ENCODE measurements at regions not wholly inside any gene's neighbourhood (a gene's known extent, or its start where the extent isn't known, plus 50 kb on each side); places are given as distances from the start of the nearest gene placed in this dataset.

DNA sequence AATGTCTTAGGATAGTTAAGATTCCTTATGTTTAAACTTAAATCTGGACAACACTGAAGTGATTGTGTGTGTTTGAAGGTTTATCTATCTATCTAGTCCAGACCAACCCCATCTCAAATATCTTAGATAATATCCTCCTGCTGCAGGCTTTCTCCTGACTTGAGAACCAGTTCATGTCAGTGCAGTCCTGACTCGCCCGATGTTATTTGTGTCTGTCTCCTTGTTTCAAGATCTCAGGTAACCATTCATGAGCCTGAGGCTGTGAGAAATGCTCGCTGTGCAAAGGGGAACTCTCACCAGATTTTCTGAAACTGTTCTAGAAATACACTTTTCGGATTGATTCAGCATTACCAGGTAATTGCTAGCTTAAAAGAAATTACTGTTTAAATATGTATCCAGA is 356.2 kb downstream of the SNAPC1 start:
- H3K9me3 Mint-ChIP-seq = no peaks in the 10 kb centered on the region
- H3K27me3 Mint-ChIP-seq = peaks cover 52% of the 10 kb centered on the region
- peaks cover 5% of the 10 kb centered on the region for H3K4me1 Mint-ChIP-seq (ENCODE audit: low read depth)
- H3K27ac Mint-ChIP-seq = no peak overlapping the region
- no peak for DNase-seq
- H3K4me3 Mint-ChIP-seq = no peak overlapping the region
- ChIA-PET POLR2A (no interaction called here), CTCF (interaction anchor here (5.0 kb wide), 1 partner anchor 8 kb away, joined by 39 read pairs; no protein-coding TSS in a partner anchor)
- H3K36me3 Mint-ChIP-seq = no peaks in the 10 kb centered on the region
- intact Hi-C loops (cut with micrococcal nuclease) = loop anchor here (5.0 kb wide), 1 partner anchor 586 kb away; no protein-coding TSS in a partner anchor

DNA sequence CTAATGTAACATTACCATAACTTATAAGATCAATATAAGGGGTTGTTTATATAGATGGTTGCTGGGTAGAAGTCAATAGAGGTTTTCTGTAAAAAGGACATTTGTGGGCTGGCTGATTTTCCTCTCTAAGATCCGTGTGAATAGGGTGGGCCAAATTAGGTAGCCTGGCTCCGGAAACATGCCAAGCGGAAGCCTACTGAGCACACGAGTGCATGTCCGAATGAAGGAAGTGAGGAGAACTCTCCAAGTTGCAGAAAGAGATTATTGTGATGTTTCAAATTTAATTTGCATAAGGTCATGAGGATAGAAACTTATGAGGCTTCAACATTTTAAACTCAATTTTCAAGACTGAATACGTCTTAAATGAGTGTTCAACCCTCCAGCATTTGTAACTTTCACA is 356.7 kb downstream of the SNAPC1 start:
- peaks cover 5% of the 10 kb centered on the region for H3K4me1 Mint-ChIP-seq (ENCODE audit: low read depth)
- intact Hi-C loops (cut with micrococcal nuclease) = loop anchor here (5.0 kb wide), 1 partner anchor 587 kb away; no protein-coding TSS in a partner anchor
- no peaks in the 10 kb centered on the region for H3K36me3 Mint-ChIP-seq
- H3K27ac Mint-ChIP-seq = no peak overlapping the region
- ChIA-PET CTCF (interaction anchor here (5.0 kb wide), 1 partner anchor 8 kb away, joined by 39 read pairs; no protein-coding TSS in a partner anchor), POLR2A (no interaction called here)
- H3K9me3 Mint-ChIP-seq = no peaks in the 10 kb centered on the region
- peaks cover 50% of the 10 kb centered on the region for H3K27me3 Mint-ChIP-seq
- no peak for DNase-seq
- no peak overlapping the region for H3K4me3 Mint-ChIP-seq

DNA sequence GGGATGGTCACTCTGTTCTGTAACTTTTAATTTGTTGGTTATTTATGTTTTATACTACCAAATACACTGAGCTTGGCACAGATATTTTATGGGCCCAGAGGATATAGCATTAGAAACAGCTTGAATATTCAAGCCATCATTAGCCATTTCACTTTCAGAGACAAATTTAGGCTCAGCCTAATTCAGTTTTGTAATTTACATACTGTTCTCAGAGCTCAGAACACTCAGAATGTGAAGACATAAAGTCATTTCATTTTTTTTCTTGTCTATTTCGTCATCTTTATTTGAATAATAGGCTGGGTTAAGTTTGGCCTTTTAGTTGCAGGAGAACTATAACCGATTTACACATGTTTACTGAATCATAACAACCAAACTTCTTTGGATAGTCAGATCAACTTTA is 361.7 kb downstream of the SNAPC1 start:
- no peak overlapping the region for H3K4me3 Mint-ChIP-seq
- CTCF ChIA-PET = interaction anchor here (0.8 to 6.8 kb wide), 4 partner anchors 9 to 788 kb away, joined by 3 to 75 read pairs (median 37); no protein-coding TSS in a partner anchor
- peaks cover 27% of the 10 kb centered on the region for H3K27me3 Mint-ChIP-seq
- no peaks in the 10 kb centered on the region for H3K9me3 Mint-ChIP-seq
- intact Hi-C loops (cut with micrococcal nuclease) = no loop called here
- no peaks in the 10 kb centered on the region for H3K4me1 Mint-ChIP-seq (ENCODE audit: low read depth)
- no peak for DNase-seq
- H3K36me3 Mint-ChIP-seq = no peaks in the 10 kb centered on the region
- no peak overlapping the region for H3K27ac Mint-ChIP-seq
- POLR2A ChIA-PET = no interaction called here

DNA sequence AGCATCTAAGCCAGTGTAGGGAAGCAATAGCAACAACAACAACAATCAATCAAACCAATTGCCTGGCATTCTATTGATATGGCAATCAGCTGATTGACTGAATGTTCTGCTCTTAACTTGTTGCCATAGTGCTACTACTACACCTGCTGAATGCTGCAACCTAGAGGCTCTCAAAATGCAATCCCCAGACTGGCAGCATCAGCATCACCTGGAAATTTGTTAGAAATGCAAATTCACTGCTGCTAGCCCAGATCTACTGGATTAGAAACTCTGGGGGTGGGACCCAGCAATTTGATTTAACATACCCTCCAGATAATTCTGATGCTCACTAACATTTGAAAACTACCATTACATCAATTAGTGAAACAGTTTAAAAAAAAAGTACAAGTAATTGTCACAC is 363.6 kb downstream of the SNAPC1 start:
- H3K4me3 Mint-ChIP-seq = no peak overlapping the region
- H3K9me3 Mint-ChIP-seq = no peaks in the 10 kb centered on the region
- ChIA-PET CTCF (interaction anchor here (0.9 to 6.8 kb wide), 21 partner anchors 9 to 1151 kb away, joined by 3 to 75 read pairs (median 4); no protein-coding TSS in a partner anchor), POLR2A (no interaction called here)
- no peaks in the 10 kb centered on the region for H3K4me1 Mint-ChIP-seq (ENCODE audit: low read depth)
- no peaks in the 10 kb centered on the region for H3K36me3 Mint-ChIP-seq
- H3K27ac Mint-ChIP-seq = no peak overlapping the region
- DNase-seq = no peak
- intact Hi-C loops (cut with micrococcal nuclease) = loop anchor here (5.0 kb wide), 1 partner anchor 663 kb away; no protein-coding TSS in a partner anchor
- H3K27me3 Mint-ChIP-seq = peaks cover 23% of the 10 kb centered on the region

DNA sequence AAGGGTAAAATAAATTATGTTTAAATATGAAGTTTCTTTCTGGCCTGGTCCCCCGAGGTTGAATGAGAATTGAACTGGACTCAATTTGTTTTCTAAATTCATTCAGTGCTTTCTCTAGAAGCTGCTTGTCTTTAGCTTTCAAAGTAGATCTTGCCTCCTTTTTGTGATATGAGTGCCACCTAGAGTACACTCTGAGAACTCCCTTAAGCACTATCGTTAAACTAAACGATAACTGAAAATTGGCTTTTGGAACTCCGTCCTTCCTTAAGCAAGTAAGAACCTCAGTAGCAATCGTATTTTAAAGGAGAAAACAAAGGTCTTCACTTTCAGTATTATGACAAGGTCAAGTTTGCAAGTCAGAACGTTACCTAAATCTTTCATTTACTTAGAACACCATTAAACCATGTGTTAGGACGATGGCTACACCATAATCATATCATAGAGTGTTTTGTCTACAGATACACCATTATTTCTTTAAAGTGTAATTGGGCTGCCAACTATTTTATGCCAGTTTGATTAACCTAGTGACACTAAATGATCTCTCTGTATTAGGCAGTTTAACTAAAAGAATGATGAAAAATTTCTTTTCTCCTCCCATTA is 364.8 kb downstream of the SNAPC1 start:
- H3K36me3 Mint-ChIP-seq = no peaks in the 10 kb centered on the region
- CTCF ChIA-PET = interaction anchor here (0.6 to 6.8 kb wide), 37 partner anchors 10 to 1503 kb away, joined by 3 to 75 read pairs (median 4); no protein-coding TSS in a partner anchor
- H3K9me3 Mint-ChIP-seq = no peaks in the 10 kb centered on the region
- POLR2A ChIA-PET = no interaction called here
- H3K4me3 Mint-ChIP-seq = no peak overlapping the region
- peaks cover 20% of the 10 kb centered on the region for H3K27me3 Mint-ChIP-seq
- H3K4me1 Mint-ChIP-seq (ENCODE audit: low read depth) = no peaks in the 10 kb centered on the region
- no peak overlapping the region for H3K27ac Mint-ChIP-seq
- intact Hi-C loops (cut with micrococcal nuclease) = loop anchor here (1.0 to 5.0 kb wide), 4 partner anchors 202 to 858 kb away; no protein-coding TSS in a partner anchor
- DNase-seq = no peak

DNA sequence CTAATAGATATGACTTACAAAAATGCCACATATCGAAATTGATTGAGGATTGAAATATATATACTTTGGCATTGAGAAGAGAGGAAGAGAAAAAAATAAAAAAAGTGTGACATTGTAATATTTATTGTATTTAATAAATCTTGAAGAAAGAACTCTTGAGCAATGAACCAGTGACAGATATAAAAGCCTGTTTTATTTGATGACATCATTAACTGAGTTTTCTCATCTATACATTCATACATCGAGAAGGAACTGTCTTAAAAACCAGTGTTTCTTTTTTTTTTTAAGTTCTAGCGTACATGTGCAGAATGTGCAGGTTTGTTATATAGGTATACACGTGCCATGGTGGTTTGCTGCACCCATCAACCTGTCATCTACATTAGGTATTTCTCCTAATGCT is 368.2 kb downstream of the SNAPC1 start:
- ChIA-PET CTCF (no interaction called here), POLR2A (no interaction called here)
- intact Hi-C loops (cut with micrococcal nuclease) = no loop called here
- peaks cover 25% of the 10 kb centered on the region for H3K27me3 Mint-ChIP-seq
- DNase-seq = no peak
- no peaks in the 10 kb centered on the region for H3K4me1 Mint-ChIP-seq (ENCODE audit: low read depth)
- H3K36me3 Mint-ChIP-seq = no peaks in the 10 kb centered on the region
- no peak overlapping the region for H3K27ac Mint-ChIP-seq
- H3K9me3 Mint-ChIP-seq = no peaks in the 10 kb centered on the region
- no peak overlapping the region for H3K4me3 Mint-ChIP-seq

DNA sequence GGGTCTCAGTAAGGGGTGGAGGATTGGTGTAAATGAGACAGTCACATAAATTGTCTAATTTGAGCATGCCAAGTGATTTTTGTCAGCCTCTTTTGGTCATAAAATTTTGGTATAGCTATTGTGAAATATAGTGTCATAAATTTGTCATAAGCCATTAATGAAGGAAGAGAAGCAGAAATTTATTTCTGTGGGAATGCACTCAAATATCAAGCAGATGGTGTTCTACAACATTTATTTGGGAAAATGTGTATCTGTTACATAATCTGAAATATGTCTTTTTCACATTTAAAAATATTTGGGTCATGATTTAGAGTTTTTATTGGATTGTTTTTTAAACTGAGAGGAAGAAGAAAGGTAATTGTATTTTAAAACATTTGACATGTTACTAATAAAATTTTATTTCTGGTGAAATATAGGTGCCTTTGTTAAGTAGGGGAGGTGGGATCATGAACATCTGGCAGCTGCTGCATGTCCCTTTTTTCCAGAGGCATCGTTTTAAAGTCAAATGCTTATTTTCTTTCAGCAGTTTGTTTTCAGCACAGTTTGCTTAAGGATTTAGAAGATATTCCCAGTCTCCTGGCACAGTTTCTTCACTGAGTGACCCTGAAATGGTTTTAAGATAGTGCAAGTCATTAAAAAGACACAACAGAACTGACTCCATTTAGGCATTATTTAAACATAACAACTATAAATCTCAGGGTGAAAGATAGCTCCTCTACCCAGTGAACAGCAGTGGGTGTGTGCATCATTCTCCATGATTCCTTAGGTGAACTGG is 371.7 kb downstream of the SNAPC1 start:
- H3K27ac Mint-ChIP-seq = no peak overlapping the region
- H3K9me3 Mint-ChIP-seq = no peaks in the 10 kb centered on the region
- no peaks in the 10 kb centered on the region for H3K36me3 Mint-ChIP-seq
- H3K27me3 Mint-ChIP-seq = peaks cover 28% of the 10 kb centered on the region
- CTCF ChIA-PET = interaction anchor here (0.9 kb wide), 1 partner anchor 10 kb away, joined by 4 read pairs; no protein-coding TSS in a partner anchor
- POLR2A ChIA-PET = no interaction called here
- no peak for DNase-seq
- intact Hi-C loops (cut with micrococcal nuclease) = no loop called here
- no peaks in the 10 kb centered on the region for H3K4me1 Mint-ChIP-seq (ENCODE audit: low read depth)
- no peak overlapping the region for H3K4me3 Mint-ChIP-seq

DNA sequence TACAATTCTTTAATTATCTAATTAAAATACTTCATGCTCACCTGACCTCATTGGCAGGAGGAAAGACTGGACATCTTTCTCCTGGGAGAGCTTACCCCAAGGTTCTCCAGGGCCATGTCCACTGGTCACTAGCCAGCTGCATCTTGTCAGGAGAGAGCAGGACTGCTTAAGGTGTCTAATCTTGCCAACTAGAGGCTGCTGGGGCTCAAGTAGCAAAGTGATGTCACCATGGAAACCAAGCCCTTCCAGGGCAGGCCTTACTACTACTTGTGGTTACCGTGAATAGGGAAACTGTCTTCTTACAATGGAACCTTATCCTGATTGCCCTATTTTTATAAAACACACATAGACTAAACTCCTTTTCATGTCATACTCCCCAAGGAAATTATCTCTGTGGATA is 376.4 kb downstream of the SNAPC1 start:
- H3K4me1 Mint-ChIP-seq (ENCODE audit: low read depth) = no peaks in the 10 kb centered on the region
- intact Hi-C loops (cut with micrococcal nuclease) = no loop called here
- H3K27ac Mint-ChIP-seq = no peak overlapping the region
- H3K4me3 Mint-ChIP-seq = no peak overlapping the region
- no peaks in the 10 kb centered on the region for H3K36me3 Mint-ChIP-seq
- POLR2A ChIA-PET = no interaction called here
- no peaks in the 10 kb centered on the region for H3K9me3 Mint-ChIP-seq
- peaks cover 25% of the 10 kb centered on the region for H3K27me3 Mint-ChIP-seq
- DNase-seq = no peak
- CTCF ChIA-PET = interaction anchor here (0.7 kb wide), 1 partner anchor 41 kb away, joined by 3 read pairs; no protein-coding TSS in a partner anchor

DNA sequence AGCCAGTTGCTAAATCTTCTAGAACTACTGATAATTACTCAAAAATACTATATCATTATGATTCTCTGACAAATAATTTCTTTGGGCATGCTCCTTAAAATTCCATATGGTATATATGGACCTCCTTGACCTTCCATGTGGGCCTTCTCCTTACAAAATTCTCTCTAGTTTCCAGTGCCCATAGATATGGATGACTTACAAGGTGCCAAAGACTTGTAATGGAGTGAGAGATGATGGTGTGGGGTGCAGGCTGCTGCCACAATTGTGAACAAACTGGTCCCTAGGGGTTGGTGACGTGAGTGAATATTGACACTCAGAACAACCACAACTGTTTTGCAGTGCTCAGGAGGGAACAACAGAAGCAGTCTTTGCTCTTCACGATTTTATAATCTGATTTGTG is 378.9 kb downstream of the SNAPC1 start:
- Mint-ChIP-seq H3K36me3 (no peaks in the 10 kb centered on the region), H3K27ac (no peak overlapping the region), H3K4me3 (no peak overlapping the region), H3K27me3 (peaks cover 19% of the 10 kb centered on the region), H3K9me3 (no peaks in the 10 kb centered on the region), H3K4me1 (ENCODE audit: low read depth) (no peaks in the 10 kb centered on the region)
- intact Hi-C loops (cut with micrococcal nuclease) = no loop called here
- ChIA-PET CTCF (no interaction called here), POLR2A (no interaction called here)
- DNase-seq = no peak

DNA sequence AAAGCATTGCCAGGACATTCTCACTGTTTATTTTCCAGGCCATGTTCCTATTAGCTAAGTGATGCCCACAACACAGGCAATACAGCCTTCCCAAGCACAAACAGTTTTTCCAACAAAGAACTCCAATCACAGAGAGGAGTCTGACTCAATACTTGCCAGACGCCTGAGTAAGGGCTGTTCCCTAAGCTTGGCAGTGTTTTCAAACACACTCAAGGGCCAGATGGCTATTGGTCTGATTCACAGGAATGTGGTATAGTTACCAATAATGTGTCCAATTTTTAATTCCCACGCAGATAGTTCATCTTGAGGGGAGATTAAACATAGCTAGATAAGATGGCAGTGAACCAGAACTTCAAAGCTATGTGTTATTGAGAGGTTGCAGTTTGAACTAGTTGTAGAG is 381.0 kb downstream of the SNAPC1 start:
- ChIA-PET POLR2A (no interaction called here), CTCF (no interaction called here)
- Mint-ChIP-seq H3K27ac (no peak overlapping the region), H3K4me3 (no peak overlapping the region), H3K9me3 (peaks cover 16% of the 10 kb centered on the region), H3K36me3 (peaks cover 1% of the 10 kb centered on the region), H3K27me3 (peaks cover 12% of the 10 kb centered on the region), H3K4me1 (ENCODE audit: low read depth) (no peaks in the 10 kb centered on the region)
- intact Hi-C loops (cut with micrococcal nuclease) = no loop called here
- DNase-seq = no peak

DNA sequence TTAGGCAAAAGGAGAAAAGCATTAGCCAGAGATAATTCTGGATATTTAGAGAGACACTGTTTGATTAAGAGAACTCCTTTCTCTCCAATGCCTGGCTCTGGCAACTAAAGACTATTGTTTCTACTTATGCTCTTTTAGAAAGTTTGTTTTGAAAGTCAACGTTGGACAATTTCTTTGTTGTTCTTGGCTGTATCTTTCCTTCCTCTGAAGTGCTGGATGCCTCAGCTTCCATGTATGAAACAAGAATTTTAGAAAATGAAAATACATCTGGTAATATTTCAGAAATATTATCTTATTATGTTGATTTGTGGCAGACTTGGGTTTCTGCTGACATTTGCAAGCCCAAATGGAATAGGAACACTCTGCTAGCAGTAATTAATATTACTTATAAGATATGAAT is 382.6 kb downstream of the SNAPC1 start:
- no peak overlapping the region for H3K4me3 Mint-ChIP-seq
- intact Hi-C loops (cut with micrococcal nuclease) = no loop called here
- no peaks in the 10 kb centered on the region for H3K4me1 Mint-ChIP-seq (ENCODE audit: low read depth)
- POLR2A ChIA-PET = no interaction called here
- no peak overlapping the region for H3K27ac Mint-ChIP-seq
- no peak for DNase-seq
- H3K9me3 Mint-ChIP-seq = peaks cover 24% of the 10 kb centered on the region
- CTCF ChIA-PET = no interaction called here
- peaks cover 1% of the 10 kb centered on the region for H3K36me3 Mint-ChIP-seq
- peaks cover 8% of the 10 kb centered on the region for H3K27me3 Mint-ChIP-seq

DNA sequence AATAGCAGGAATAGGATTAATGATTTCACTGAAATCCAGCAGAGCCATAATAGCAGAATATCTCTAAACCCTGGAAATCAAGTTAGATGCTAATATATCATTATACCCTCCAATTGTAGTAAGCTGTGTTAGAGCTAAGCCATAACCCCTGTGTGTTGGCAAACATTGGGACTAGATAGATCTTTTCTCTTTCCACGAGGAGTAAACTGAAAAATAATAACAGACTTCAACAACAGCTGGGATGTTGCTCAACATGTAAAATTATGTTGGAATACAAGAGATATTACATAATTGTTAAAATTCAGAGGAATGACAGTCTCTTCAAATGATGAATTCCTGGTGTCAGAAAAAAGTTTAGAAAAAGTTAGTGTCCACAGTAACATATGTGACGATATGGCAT is 383.8 kb downstream of the SNAPC1 start:
- no peaks in the 10 kb centered on the region for H3K4me1 Mint-ChIP-seq (ENCODE audit: low read depth)
- DNase-seq = no peak
- H3K4me3 Mint-ChIP-seq = no peak overlapping the region
- no peak overlapping the region for H3K27ac Mint-ChIP-seq
- peaks cover 24% of the 10 kb centered on the region for H3K9me3 Mint-ChIP-seq
- peaks cover 8% of the 10 kb centered on the region for H3K27me3 Mint-ChIP-seq
- intact Hi-C loops (cut with micrococcal nuclease) = no loop called here
- ChIA-PET CTCF (no interaction called here), POLR2A (no interaction called here)
- peaks cover 1% of the 10 kb centered on the region for H3K36me3 Mint-ChIP-seq
